GM12875 (cell line): ENCODE measurements at regions not wholly inside any gene's neighbourhood (a gene's known extent, or its start where the extent isn't known, plus 50 kb on each side); places are given as distances from the start of the nearest gene placed in this dataset.

Source experiments
- H3K4me3 ChIP-seq: one replicate; pipeline ENCODE4 v1.5.1; 2011; ENCODE audit warnings: low read depth, low read length, control low read depth
- CTCF ChIP-seq: IDR thresholded peaks from 2 replicates; pipeline ENCODE4 v1.5.1; 2011; ENCODE audit warnings: low read depth, mild to moderate bottlenecking, control low read depth, inconsistent platforms, low read length, moderate library complexity, borderline replicate concordance; ENCODE audit not compliant: insufficient read depth

- TF ChIP-seq CTCF, result no peak
- no peak overlapping the region for H3K4me3 ChIP-seq
Observed at GRCh38 chr3:144771381-144771870, 799.8 kb downstream of the DIPK2A start.

GRCh38 chr3:144772372-144772771 lies 800.7 kb downstream of the DIPK2A start:
- H3K4me3 ChIP-seq, result no peak overlapping the region
- TF ChIP-seq CTCF, result no peak

GRCh38 chr3:144773350-144773749 lies 801.7 kb downstream of the DIPK2A start:
- no peak for TF ChIP-seq CTCF
- H3K4me3 ChIP-seq, result no peak overlapping the region

GRCh38 chr3:144774897-144775296 lies 803.3 kb downstream of the DIPK2A start:
- no peak for TF ChIP-seq CTCF
- no peak overlapping the region for H3K4me3 ChIP-seq

GRCh38 chr3:144775551-144775950 lies 803.9 kb downstream of the DIPK2A start:
- no peak overlapping the region for H3K4me3 ChIP-seq
- TF ChIP-seq CTCF, result no peak

- no peak for TF ChIP-seq CTCF
- no peak overlapping the region for H3K4me3 ChIP-seq
Observed at GRCh38 chr3:144777906-144778305, 806.3 kb downstream of the DIPK2A start.

- no peak for TF ChIP-seq CTCF
- no peak overlapping the region for H3K4me3 ChIP-seq
Observed at GRCh38 chr3:144791034-144791433, 819.4 kb downstream of the DIPK2A start.
